ENCODE measurements at regions not wholly inside any gene's neighbourhood (a gene's known extent, or its start where the extent isn't known, plus 50 kb on each side); places are given as distances from the start of the nearest gene placed in this dataset.

GRCh38 chr3:134104031-134104430 is 74.3 kb upstream of the SLCO2A1 start:
- no TSS peak for BruUV-seq (replicated peaks)
- Histone ChIP-seq H2BK15ac (ENCODE audit: low read depth, low read length) (no peak overlapping the region), H3K9ac (ENCODE audit: low read depth, low read length) (no peak overlapping the region), H2AK9ac (replicated peaks; ENCODE audit: low read depth, low read length, poor library complexity) (no peak overlapping the region), H2BK120ac (ENCODE audit: low read depth, low read length) (no peak overlapping the region), H4K8ac (ENCODE audit: low read depth in 2 of 2, low read length in 2 of 2) (no peak overlapping the region), H3K14ac (replicated peaks; ENCODE audit: low read depth, low read length) (no peak overlapping the region), H2BK20ac (ENCODE audit: low read depth, low read length) (no peak overlapping the region), H2AK5ac (ENCODE audit: low read depth, low read length) (no peak overlapping the region), H3K4me1 (ENCODE audit: control insufficient read depth, insufficient read depth, low read length) (no peaks in the 10 kb centered on the region), H3K79me1 (ENCODE audit: low read depth in 1 of 2, low read length in 2 of 2) (no peaks in the 10 kb centered on the region), H4K20me1 (ENCODE audit: insufficient read depth, low read length) (no peaks in the 10 kb centered on the region), H3K56ac (ENCODE audit: extremely low read depth, insufficient read depth, low read length) (no peak overlapping the region), H3K4me2 (ENCODE audit: low read depth, low read length) (no peak overlapping the region), H3K4me3 (ENCODE audit: insufficient read depth, low read depth, low read length) (no peak overlapping the region), H3K9me1 (ENCODE audit: insufficient read depth, low read length) (no peaks in the 10 kb centered on the region), H3K4ac (ENCODE audit: low read depth, low read length) (no peak overlapping the region), H3K9me3 (ENCODE audit: control insufficient read depth, insufficient read depth, low read length) (peaks cover 3% of the 10 kb centered on the region), H3K23ac (ENCODE audit: low read depth, low read length) (no peak overlapping the region), H2BK5ac (ENCODE audit: low read depth, low read length, poor library complexity, severe bottlenecking) (no peak overlapping the region), H3K36me3 (ENCODE audit: control insufficient read depth, insufficient read depth, low read length) (0 out of 2 replicates have a peak, but pooled peaks cover 1% of the 10 kb centered on the region), H4K91ac (ENCODE audit: insufficient read depth, low read depth, low read length) (no peak overlapping the region), H4K5ac (ENCODE audit: low read depth, low read length) (no peak overlapping the region; the same call in 1 of the 2 replicates), H2AFZ (replicated peaks; ENCODE audit: low read length, poor library complexity) (no peak overlapping the region), H3K27me3 (ENCODE audit: control insufficient read depth, insufficient read depth, low read length) (no peaks in the 10 kb centered on the region), H3K18ac (ENCODE audit: low read depth, low read length) (no peak overlapping the region; the same call in 1 of the 2 replicates), H3K27ac (ENCODE audit: insufficient read depth, low read length) (no peak overlapping the region)
- intact Hi-C loops (cut with micrococcal nuclease) (no loop called here), dilution Hi-C loops (cut with HindIII; ENCODE audit: low sequenced_read_pairs, unreplicated experiment) (no loop called here), in situ Hi-C loops (cut with MboI; ENCODE audit: low sequenced_read_pairs) (no loop called here)
- ChIA-PET POLR2A (ENCODE audit: unreplicated experiment) (no interaction called here), CTCF (no interaction called here)
- no CpG with 5 or more reads among the region's 2 CpGs for WGBS, 2 experiments (ENCODE audit: extremely low coverage in 2 of 2, insufficient read length in 1 of 2)
- DNase-seq (peak; percentile 42), ATAC-seq (ENCODE audit: low read depth) (no peak; the same call in 1 of the 2 replicates)
- TF ChIP-seq CHD1 (IDR thresholded peaks at IDR 0.05; ENCODE audit: low read depth, low read length), result no peak
- TF ChIP-seq RFX5 (IDR thresholded peaks at IDR 0.05; ENCODE audit: low read depth, low read length), result no peak
- no peak for TF ChIP-seq NFE2L2 (IDR thresholded peaks at IDR 0.05; ENCODE audit: low read depth, low read length)
- no peak for TF ChIP-seq FOS (IDR thresholded peaks at IDR 0.05; ENCODE audit: low read depth, low read length)
- no peak for TF ChIP-seq CEBPB (IDR thresholded peaks at IDR 0.05; ENCODE audit: low read depth, low read length)
- TF ChIP-seq MAFK (IDR thresholded peaks at IDR 0.05; ENCODE audit: low read depth, low read length), result no peak
- TF ChIP-seq RAD21 (IDR thresholded peaks at IDR 0.05; ENCODE audit: low read length), result no peak
- no peak for TF ChIP-seq MXI1 (IDR thresholded peaks at IDR 0.05; ENCODE audit: borderline replicate concordance, low read depth, low read length)
- TF ChIP-seq CTCF (conservative IDR thresholded peaks at IDR 0.05; ENCODE audit: low read depth, low read length), result no peak
- no peak for TF ChIP-seq BHLHE40 (IDR thresholded peaks at IDR 0.05; ENCODE audit: low read depth, low read length)
- no peak for TF ChIP-seq MAZ (IDR thresholded peaks at IDR 0.05; ENCODE audit: borderline replicate concordance, low read depth, low read length)
- no peak for TF ChIP-seq ELK1 (IDR thresholded peaks at IDR 0.05; ENCODE audit: borderline replicate concordance, low read depth, low read length)
- TF ChIP-seq POLR2A (IDR thresholded peaks at IDR 0.05; ENCODE audit: low read depth, low read length), result no peak
- no peak for TF ChIP-seq RCOR1 (IDR thresholded peaks at IDR 0.05; ENCODE audit: insufficient replicate concordance, low read length)
- TF ChIP-seq SMC3 (IDR thresholded peaks at IDR 0.05; ENCODE audit: low read depth, low read length), result no peak
- no peak for TF ChIP-seq USF2 (IDR thresholded peaks at IDR 0.05; ENCODE audit: low read depth, low read length)

Data from IMR-90 (cell line).